Endodermal cell (in vitro differentiated cells): ENCODE measurements at regions not wholly inside any gene's neighbourhood (a gene's known extent, or its start where the extent isn't known, plus 50 kb on each side); places are given as distances from the start of the nearest gene placed in this dataset.

Source experiments
- DNase-seq: peaks from one replicate; pipeline ENCODE4 v3.0.0-alpha.2; 2017
- H3K27ac ChIP-seq: 2 replicates; pipeline ENCODE4 v1.5.1; 2013; ENCODE audit warnings: mild to moderate bottlenecking, low read depth, low read length, moderate library complexity
- H3K27me3 ChIP-seq: 2 replicates; pipeline ENCODE4 v1.6.1; 2013; ENCODE audit warnings: mild to moderate bottlenecking, low read length, moderate library complexity; ENCODE audit not compliant: insufficient read depth, control insufficient read depth, poor library complexity, severe bottlenecking
- H3K36me3 ChIP-seq: 2 replicates; pipeline ENCODE4 v1.7.0; 2013; ENCODE audit warnings: mild to moderate bottlenecking, low read length, moderate library complexity; ENCODE audit not compliant: control insufficient read depth, insufficient read depth
- H3K4me1 ChIP-seq: one replicate; pipeline ENCODE4 v1.7.0; 2013; ENCODE audit warnings: low read length; ENCODE audit not compliant: control insufficient read depth, insufficient read depth
- H3K4me3 ChIP-seq: 2 replicates; pipeline ENCODE4 v1.5.1; 2013; ENCODE audit warnings: mild to moderate bottlenecking, low read length, moderate library complexity
- H3K9ac ChIP-seq: 2 replicates; pipeline ENCODE4 v1.6.1; 2013; ENCODE audit warnings: mild to moderate bottlenecking, low read length, moderate library complexity; ENCODE audit not compliant: poor library complexity, severe bottlenecking; ENCODE audit errors: extremely low read depth
- H3K9me3 ChIP-seq: 2 replicates; pipeline ENCODE4 v1.6.1; 2013; ENCODE audit warnings: mild to moderate bottlenecking, low read length, moderate library complexity; ENCODE audit not compliant: control insufficient read depth
- H3K27ac Mint-ChIP-seq: 2 replicates; pipeline ENCODE4 v1.8.0; 2020; ENCODE audit warnings: mixed read lengths
- H3K27me3 Mint-ChIP-seq: 2 replicates; pipeline ENCODE4 v1.8.0; 2021; ENCODE audit warnings: mild to moderate bottlenecking, mixed read lengths; ENCODE audit not compliant: insufficient read depth
- H3K36me3 Mint-ChIP-seq: 2 replicates; pipeline ENCODE4 v1.8.0; 2020; ENCODE audit warnings: low read depth, mixed read lengths
- H3K4me1 Mint-ChIP-seq: 2 replicates; pipeline ENCODE4 v1.8.0; 2020; ENCODE audit warnings: mixed read lengths
- H3K4me3 Mint-ChIP-seq: 2 replicates; pipeline ENCODE4 v1.8.0; 2020; ENCODE audit warnings: mild to moderate bottlenecking, moderate library complexity, mixed read lengths
- H3K9me3 Mint-ChIP-seq: 2 replicates; pipeline ENCODE4 v1.8.0; 2020; ENCODE audit warnings: mild to moderate bottlenecking, mixed read lengths
- WGBS, 2 experiments: methylation state at CpG; one replicate each; pipeline versions ENCODE4 v1.1.5 to v1.1.7; 2013; ENCODE audit warnings: missing lambda C conversion rate in 2 of 2, mixed read lengths in 1 of 2; ENCODE audit not compliant: insufficient coverage in 1 of 2, insufficient read length in 1 of 2; 5-methylcytosine and 5-hydroxymethylcytosine counted together
- TF ChIP-seq, protein P1 (sequence below): fragments of 200-600 bp; sonication (generic); conservative IDR thresholded peaks from 2 replicates; pipeline ENCODE4 v1.5.0; 2021; ENCODE audit warnings: antibody characterized with exemption, mild to moderate bottlenecking

DNA sequence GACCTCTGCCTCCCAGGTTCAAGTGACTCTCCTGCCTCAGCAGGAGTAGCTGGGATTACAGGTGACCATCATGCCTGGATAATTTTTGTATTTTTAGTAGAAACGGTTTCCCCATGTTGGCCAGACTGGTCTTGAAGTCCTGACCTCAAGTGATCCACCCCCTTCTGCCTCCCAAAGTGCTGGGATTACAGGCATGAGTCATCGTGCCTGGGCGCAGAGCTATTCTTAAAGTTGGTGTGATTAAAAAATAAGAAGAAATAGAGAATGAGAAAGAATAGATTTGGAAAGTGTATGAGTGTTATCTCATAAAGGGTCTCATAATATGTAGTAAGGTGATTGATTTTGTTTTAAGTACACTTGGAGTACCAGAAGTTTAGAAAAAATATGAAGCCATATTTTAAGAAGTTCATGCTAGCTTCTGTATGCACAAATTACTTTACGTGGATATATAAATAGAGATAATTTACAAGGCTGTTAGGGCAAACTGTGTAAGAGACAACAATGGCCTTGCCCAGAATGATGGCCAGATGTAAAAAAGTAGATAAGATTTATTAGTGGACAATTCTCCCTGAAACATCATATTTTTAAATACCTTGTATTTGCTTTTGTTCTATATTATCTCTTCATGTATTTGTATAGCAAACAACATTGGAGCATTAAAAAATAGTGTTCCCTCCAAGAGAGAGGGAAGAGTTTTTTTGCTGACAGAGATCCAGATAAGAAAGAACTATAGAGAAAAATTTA, 1108.5 kb downstream of the SLC16A7 start:
- WGBS, 2 experiments: 80 to 81% methylated on average over 4 of the region's 4 CpGs
- peaks cover 17% of the 10 kb centered on the region for H3K9me3 Mint-ChIP-seq

DNA sequence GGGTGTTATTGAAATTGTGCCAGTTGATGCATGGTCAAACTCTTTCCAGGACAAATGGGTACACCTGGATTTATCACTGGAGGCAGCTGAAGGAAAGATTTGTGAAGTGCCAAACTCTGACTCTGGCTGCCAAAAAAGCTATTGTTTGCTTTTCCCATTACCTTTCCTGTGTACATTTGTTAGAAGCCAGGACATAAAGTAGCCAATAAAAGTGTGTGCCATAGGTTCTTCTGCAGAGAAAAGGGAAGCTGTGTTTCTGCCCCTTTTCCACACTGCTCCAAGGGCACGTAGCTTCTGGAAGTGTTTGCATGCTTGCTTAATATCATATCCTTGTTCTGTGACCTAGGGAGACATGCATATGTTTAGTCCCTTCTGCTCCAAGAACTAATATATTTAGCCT, 1114.4 kb downstream of the SLC16A7 start:
- 67% methylated on average over 1 of the region's 1 CpG; no CpG with 5 or more reads in 1 of the 2 experiments for WGBS, 2 experiments
- no peak overlapping the region for H3K4me3 Mint-ChIP-seq
- H3K36me3 Mint-ChIP-seq: no peaks in the 10 kb centered on the region

More for the DNA sequence above, 1108.5 kb downstream of the SLC16A7 start:
- Histone ChIP-seq H3K36me3 (no peaks in the 10 kb centered on the region), H3K4me3 (no peak overlapping the region), H3K9ac (no peak overlapping the region), H3K9me3 (peaks cover 8% of the 10 kb centered on the region), H3K27ac (no peak overlapping the region), H3K27me3 (no peaks in the 10 kb centered on the region), H3K4me1 (no peaks in the 10 kb centered on the region)
- Mint-ChIP-seq H3K27me3 (no peaks in the 10 kb centered on the region), H3K4me1 (no peaks in the 10 kb centered on the region), H3K27ac (no peak overlapping the region), H3K4me3 (no peak overlapping the region), H3K36me3 (no peaks in the 10 kb centered on the region)
- no peak for DNase-seq
- TF ChIP-seq, protein P1, sequence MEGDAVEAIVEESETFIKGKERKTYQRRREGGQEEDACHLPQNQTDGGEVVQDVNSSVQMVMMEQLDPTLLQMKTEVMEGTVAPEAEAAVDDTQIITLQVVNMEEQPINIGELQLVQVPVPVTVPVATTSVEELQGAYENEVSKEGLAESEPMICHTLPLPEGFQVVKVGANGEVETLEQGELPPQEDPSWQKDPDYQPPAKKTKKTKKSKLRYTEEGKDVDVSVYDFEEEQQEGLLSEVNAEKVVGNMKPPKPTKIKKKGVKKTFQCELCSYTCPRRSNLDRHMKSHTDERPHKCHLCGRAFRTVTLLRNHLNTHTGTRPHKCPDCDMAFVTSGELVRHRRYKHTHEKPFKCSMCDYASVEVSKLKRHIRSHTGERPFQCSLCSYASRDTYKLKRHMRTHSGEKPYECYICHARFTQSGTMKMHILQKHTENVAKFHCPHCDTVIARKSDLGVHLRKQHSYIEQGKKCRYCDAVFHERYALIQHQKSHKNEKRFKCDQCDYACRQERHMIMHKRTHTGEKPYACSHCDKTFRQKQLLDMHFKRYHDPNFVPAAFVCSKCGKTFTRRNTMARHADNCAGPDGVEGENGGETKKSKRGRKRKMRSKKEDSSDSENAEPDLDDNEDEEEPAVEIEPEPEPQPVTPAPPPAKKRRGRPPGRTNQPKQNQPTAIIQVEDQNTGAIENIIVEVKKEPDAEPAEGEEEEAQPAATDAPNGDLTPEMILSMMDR: no peak

GRCh38 chr12:60714141-60714900, 1118.5 kb downstream of the SLC16A7 start:
- 85% methylated on average over 1 of the region's 5 CpGs; no CpG with 5 or more reads in 1 of the 2 experiments for WGBS, 2 experiments
- no peak overlapping the region for H3K4me3 ChIP-seq
- TF ChIP-seq, protein P1: no peak
- no peaks in the 10 kb centered on the region for H3K36me3 ChIP-seq
- no peaks in the 10 kb centered on the region for H3K4me1 ChIP-seq
- H3K27ac ChIP-seq: no peak overlapping the region
- no peaks in the 10 kb centered on the region for H3K27me3 ChIP-seq
- H3K27me3 Mint-ChIP-seq: no peaks in the 10 kb centered on the region
- H3K9me3 ChIP-seq: peaks cover 28% of the 10 kb centered on the region
- peaks cover 2% of the 10 kb centered on the region for H3K9me3 Mint-ChIP-seq
- no peak overlapping the region for H3K9ac ChIP-seq
- H3K4me1 Mint-ChIP-seq: no peaks in the 10 kb centered on the region
- DNase-seq: no peak
- H3K36me3 Mint-ChIP-seq: no peaks in the 10 kb centered on the region
- H3K4me3 Mint-ChIP-seq: no peak overlapping the region
- H3K27ac Mint-ChIP-seq: no peak overlapping the region

More for the DNA sequence above, 1114.4 kb downstream of the SLC16A7 start:
- H3K9me3 ChIP-seq: peaks cover 24% of the 10 kb centered on the region
- no peak for DNase-seq
- no peak overlapping the region for H3K27ac ChIP-seq
- H3K9ac ChIP-seq: no peak overlapping the region
- H3K4me1 ChIP-seq: no peaks in the 10 kb centered on the region
- no peak overlapping the region for H3K4me3 ChIP-seq
- Mint-ChIP-seq H3K4me1 (no peaks in the 10 kb centered on the region), H3K9me3 (peaks cover 19% of the 10 kb centered on the region), H3K27ac (no peak overlapping the region), H3K27me3 (no peaks in the 10 kb centered on the region)
- no peaks in the 10 kb centered on the region for H3K27me3 ChIP-seq
- H3K36me3 ChIP-seq: no peaks in the 10 kb centered on the region
- TF ChIP-seq, protein P1: no peak
